HG02885 (cell line): ENCODE measurements at regions not wholly inside any gene's neighbourhood (a gene's known extent, or its start where the extent isn't known, plus 50 kb on each side); places are given as distances from the start of the nearest gene placed in this dataset.

ENCODE experiments used
- ATAC-seq: cut with Tn5 transposase; IDR thresholded peaks from one replicate; pipeline ENCODE4 v1.9.1; 2021; ENCODE audit warnings: mild to moderate bottlenecking; ENCODE audit not compliant: unreplicated experiment, poor library complexity

GRCh38 chr2:160836755-160837154 lies 323.5 kb upstream of the TANK start:
- ATAC-seq, result no peak

GRCh38 chr2:160837416-160837815 lies 322.8 kb upstream of the TANK start:
- ATAC-seq, result no peak

GRCh38 chr2:160838147-160838546 lies 322.1 kb upstream of the TANK start:
- ATAC-seq, result no peak

GRCh38 chr2:160838691-160839090 lies 321.5 kb upstream of the TANK start:
- ATAC-seq, result no peak

GRCh38 chr2:160842286-160842685 lies 317.9 kb upstream of the TANK start:
- ATAC-seq, result no peak

GRCh38 chr2:160859096-160859495 lies 301.1 kb upstream of the TANK start:
- no peak for ATAC-seq

- ATAC-seq, result no peak
These were observed 298.0 kb upstream of the TANK start for GRCh38 chr2:160862226-160862625.

- ATAC-seq, result no peak
These were observed 291.3 kb upstream of the TANK start for GRCh38 chr2:160868891-160869290.

- no peak for ATAC-seq
These were observed 290.8 kb upstream of the TANK start for GRCh38 chr2:160869411-160869810.

GRCh38 chr2:160870729-160871465 lies 289.3 kb upstream of the TANK start:
- no peak for ATAC-seq

GRCh38 chr2:160871953-160872352 lies 288.3 kb upstream of the TANK start:
- ATAC-seq, result no peak

GRCh38 chr2:160876029-160876428 lies 284.2 kb upstream of the TANK start:
- no peak for ATAC-seq

- no peak for ATAC-seq
These were observed 283.5 kb upstream of the TANK start for GRCh38 chr2:160876765-160877164.

GRCh38 chr2:160878618-160879017 lies 281.6 kb upstream of the TANK start:
- no peak for ATAC-seq

GRCh38 chr2:160882906-160883305 lies 277.3 kb upstream of the TANK start:
- no peak for ATAC-seq

GRCh38 chr2:160884056-160884455 lies 276.2 kb upstream of the TANK start:
- ATAC-seq, result no peak

- no peak for ATAC-seq
These were observed 270.6 kb upstream of the TANK start for GRCh38 chr2:160889439-160890170.

- ATAC-seq, result no peak
These were observed 269.4 kb upstream of the TANK start for GRCh38 chr2:160890667-160891352.

GRCh38 chr2:160891353-160891740 lies 268.9 kb upstream of the TANK start:
- ATAC-seq, result no peak

- ATAC-seq, result no peak
These were observed 268.0 kb upstream of the TANK start for GRCh38 chr2:160892204-160892603.

GRCh38 chr2:160893581-160893980 lies 266.6 kb upstream of the TANK start:
- no peak for ATAC-seq
